ENCODE measurements at regions not wholly inside any gene's neighbourhood (a gene's known extent, or its start where the extent isn't known, plus 50 kb on each side); places are given as distances from the start of the nearest gene placed in this dataset.

DNA sequence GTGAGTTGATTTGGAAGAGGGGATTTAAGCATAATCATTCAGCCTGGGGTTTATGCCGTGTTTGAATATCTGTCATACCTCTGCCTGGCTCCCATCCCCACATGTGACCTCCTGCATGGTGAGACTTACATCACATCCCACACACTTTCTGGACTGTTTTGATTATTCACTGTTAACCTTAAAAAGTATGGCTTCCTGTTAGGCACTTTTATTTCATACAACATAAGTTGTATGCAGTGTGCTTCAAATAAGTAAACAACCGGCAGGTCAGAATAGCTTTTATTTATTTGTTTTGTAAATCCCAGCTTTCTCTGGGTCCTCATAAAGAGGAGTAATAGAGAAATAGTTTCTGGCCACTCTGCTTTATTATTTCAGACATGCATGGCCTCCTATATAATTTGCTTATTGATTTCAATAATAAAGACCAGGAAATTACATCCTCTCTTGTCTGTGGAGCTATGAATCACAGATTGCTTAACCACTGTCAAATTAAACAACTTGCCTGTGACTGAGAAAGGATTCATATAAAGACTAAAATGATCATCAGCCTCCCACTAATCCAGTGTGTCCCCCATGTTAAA, 376.8 kb upstream of the ZFP42 start:
- no peak overlapping the region for H3K4me3 ChIP-seq (ENCODE audit: insufficient read depth, low read depth, low read length)
- peaks cover 2% of the 10 kb centered on the region; the same call in 1 of the 2 replicates for H3K9me3 ChIP-seq (ENCODE audit: control insufficient read depth, insufficient read depth, low read length)
- peak overlapping the region; percentile 52 for H2BK120ac ChIP-seq (ENCODE audit: low read depth, low read length)
- no peaks in the 10 kb centered on the region for H3K36me3 ChIP-seq (ENCODE audit: control insufficient read depth, insufficient read depth, low read length)
- H3K23ac ChIP-seq (ENCODE audit: low read depth, low read length): no peak overlapping the region
- WGBS, 2 experiments (ENCODE audit: extremely low coverage in 2 of 2, insufficient read length in 1 of 2): no CpG with 5 or more reads among the region's 2 CpGs
- dilution Hi-C loops (cut with HindIII; ENCODE audit: low sequenced_read_pairs, unreplicated experiment) (no loop called here), in situ Hi-C loops (cut with MboI; ENCODE audit: low sequenced_read_pairs) (no loop called here), intact Hi-C loops (cut with micrococcal nuclease) (no loop called here)
- H2BK5ac ChIP-seq (ENCODE audit: low read depth, low read length, poor library complexity, severe bottlenecking): peak overlapping the region; percentile 72
- ChIA-PET POLR2A (ENCODE audit: unreplicated experiment) (no interaction called here), CTCF (no interaction called here)
- no peak overlapping the region for H2AK9ac ChIP-seq (replicated peaks; ENCODE audit: low read depth, low read length, poor library complexity)
- H2AK5ac ChIP-seq (ENCODE audit: low read depth, low read length): peak overlapping the region; percentile 51; the same call in 1 of the 2 replicates
- H4K20me1 ChIP-seq (ENCODE audit: insufficient read depth, low read length): no peaks in the 10 kb centered on the region
- no peak overlapping the region for H3K56ac ChIP-seq (ENCODE audit: extremely low read depth, insufficient read depth, low read length)
- peak overlapping the region; percentile 70 for H3K27ac ChIP-seq (ENCODE audit: insufficient read depth, low read length)
- peak overlapping the region; percentile 34 for H3K18ac ChIP-seq (ENCODE audit: low read depth, low read length)
- peak overlapping the region; percentile 55 for H2BK20ac ChIP-seq (ENCODE audit: low read depth, low read length)
- H3K4ac ChIP-seq (ENCODE audit: low read depth, low read length): peak overlapping the region; percentile 12
- peak overlapping the region; percentile 44; the same call in 1 of the 2 replicates for H4K5ac ChIP-seq (ENCODE audit: low read depth, low read length)
- ATAC-seq (ENCODE audit: low read depth) (peak; percentile 86), DNase-seq (peak; percentile 86)
- no peaks in the 10 kb centered on the region for H3K79me1 ChIP-seq (ENCODE audit: low read depth in 1 of 2, low read length in 2 of 2)
- no peak overlapping the region; the same call in 1 of the 2 replicates for H3K14ac ChIP-seq (replicated peaks; ENCODE audit: low read depth, low read length)
- peak overlapping the region; percentile 61 to 91; a peak in 3 of 4 replicates for H4K8ac ChIP-seq (ENCODE audit: low read depth in 2 of 2, low read length in 2 of 2)
- peak overlapping the region; percentile 22; the same call in 2 of the 3 replicates for H2BK15ac ChIP-seq (ENCODE audit: low read depth, low read length)
- BruUV-seq (replicated peaks): no TSS peak
- H3K9ac ChIP-seq (ENCODE audit: low read depth, low read length): no peak overlapping the region
- peak overlapping the region; percentile 22 for H3K4me2 ChIP-seq (ENCODE audit: low read depth, low read length)
- no peaks in the 10 kb centered on the region for H3K27me3 ChIP-seq (ENCODE audit: control insufficient read depth, insufficient read depth, low read length)
- H3K9me1 ChIP-seq (ENCODE audit: insufficient read depth, low read length): no peaks in the 10 kb centered on the region
- H3K4me1 ChIP-seq (ENCODE audit: control insufficient read depth, insufficient read depth, low read length): peaks cover 7% of the 10 kb centered on the region
- TF ChIP-seq BHLHE40 (IDR thresholded peaks at IDR 0.05; ENCODE audit: low read depth, low read length) (peak; percentile 83), POLR2A (IDR thresholded peaks at IDR 0.05; ENCODE audit: low read depth, low read length) (no peak), NFE2L2 (IDR thresholded peaks at IDR 0.05; ENCODE audit: low read depth, low read length) (no peak), RFX5 (IDR thresholded peaks at IDR 0.05; ENCODE audit: low read depth, low read length) (0 out of 2 replicates have a peak, but pooled peaks have one; percentile 37), MAFK (IDR thresholded peaks at IDR 0.05; ENCODE audit: low read depth, low read length) (no peak), CEBPB (IDR thresholded peaks at IDR 0.05; ENCODE audit: low read depth, low read length) (peak; percentile 95), FOS (IDR thresholded peaks at IDR 0.05; ENCODE audit: low read depth, low read length) (peak; percentile 21; the same call in 1 of the 2 replicates), CHD1 (IDR thresholded peaks at IDR 0.05; ENCODE audit: low read depth, low read length) (no peak), RCOR1 (IDR thresholded peaks at IDR 0.05; ENCODE audit: insufficient replicate concordance, low read length) (no peak)
- TF ChIP-seq, protein P1, sequence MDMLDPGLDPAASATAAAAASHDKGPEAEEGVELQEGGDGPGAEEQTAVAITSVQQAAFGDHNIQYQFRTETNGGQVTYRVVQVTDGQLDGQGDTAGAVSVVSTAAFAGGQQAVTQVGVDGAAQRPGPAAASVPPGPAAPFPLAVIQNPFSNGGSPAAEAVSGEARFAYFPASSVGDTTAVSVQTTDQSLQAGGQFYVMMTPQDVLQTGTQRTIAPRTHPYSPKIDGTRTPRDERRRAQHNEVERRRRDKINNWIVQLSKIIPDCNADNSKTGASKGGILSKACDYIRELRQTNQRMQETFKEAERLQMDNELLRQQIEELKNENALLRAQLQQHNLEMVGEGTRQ (IDR thresholded peaks at IDR 0.05; ENCODE audit: low read depth, low read length): peak; percentile 84
- TF ChIP-seq, protein P2, sequence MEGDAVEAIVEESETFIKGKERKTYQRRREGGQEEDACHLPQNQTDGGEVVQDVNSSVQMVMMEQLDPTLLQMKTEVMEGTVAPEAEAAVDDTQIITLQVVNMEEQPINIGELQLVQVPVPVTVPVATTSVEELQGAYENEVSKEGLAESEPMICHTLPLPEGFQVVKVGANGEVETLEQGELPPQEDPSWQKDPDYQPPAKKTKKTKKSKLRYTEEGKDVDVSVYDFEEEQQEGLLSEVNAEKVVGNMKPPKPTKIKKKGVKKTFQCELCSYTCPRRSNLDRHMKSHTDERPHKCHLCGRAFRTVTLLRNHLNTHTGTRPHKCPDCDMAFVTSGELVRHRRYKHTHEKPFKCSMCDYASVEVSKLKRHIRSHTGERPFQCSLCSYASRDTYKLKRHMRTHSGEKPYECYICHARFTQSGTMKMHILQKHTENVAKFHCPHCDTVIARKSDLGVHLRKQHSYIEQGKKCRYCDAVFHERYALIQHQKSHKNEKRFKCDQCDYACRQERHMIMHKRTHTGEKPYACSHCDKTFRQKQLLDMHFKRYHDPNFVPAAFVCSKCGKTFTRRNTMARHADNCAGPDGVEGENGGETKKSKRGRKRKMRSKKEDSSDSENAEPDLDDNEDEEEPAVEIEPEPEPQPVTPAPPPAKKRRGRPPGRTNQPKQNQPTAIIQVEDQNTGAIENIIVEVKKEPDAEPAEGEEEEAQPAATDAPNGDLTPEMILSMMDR (conservative IDR thresholded peaks at IDR 0.05; ENCODE audit: low read depth, low read length): no peak
- TF ChIP-seq, protein P3, sequence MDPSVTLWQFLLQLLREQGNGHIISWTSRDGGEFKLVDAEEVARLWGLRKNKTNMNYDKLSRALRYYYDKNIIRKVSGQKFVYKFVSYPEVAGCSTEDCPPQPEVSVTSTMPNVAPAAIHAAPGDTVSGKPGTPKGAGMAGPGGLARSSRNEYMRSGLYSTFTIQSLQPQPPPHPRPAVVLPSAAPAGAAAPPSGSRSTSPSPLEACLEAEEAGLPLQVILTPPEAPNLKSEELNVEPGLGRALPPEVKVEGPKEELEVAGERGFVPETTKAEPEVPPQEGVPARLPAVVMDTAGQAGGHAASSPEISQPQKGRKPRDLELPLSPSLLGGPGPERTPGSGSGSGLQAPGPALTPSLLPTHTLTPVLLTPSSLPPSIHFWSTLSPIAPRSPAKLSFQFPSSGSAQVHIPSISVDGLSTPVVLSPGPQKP (IDR thresholded peaks at IDR 0.05; ENCODE audit: borderline replicate concordance, low read depth, low read length): no peak
- H2AFZ ChIP-seq (replicated peaks; ENCODE audit: low read length, poor library complexity): no peak overlapping the region
- peak overlapping the region; percentile 45; the same call in 1 of the 2 replicates for H4K91ac ChIP-seq (ENCODE audit: insufficient read depth, low read depth, low read length)
